Liver (tissue), 2 donors: ENCODE measurements at regions not wholly inside any gene's neighbourhood (a gene's known extent, or its start where the extent isn't known, plus 50 kb on each side); places are given as distances from the start of the nearest gene placed in this dataset.

Experiments used
- TF ChIP-seq, protein P1 (sequence below): IDR thresholded peaks from 2 replicates; pipeline ENCODE4 v1.6.1; 2016; ENCODE audit warnings: antibody characterized with exemption
- TF ChIP-seq, protein P2 (sequence below): fragments of 150-350 bp; IDR thresholded peaks from 2 replicates; pipeline ENCODE4 v1.5.1; 2017; ENCODE audit warnings: improper control_type of control experiment, low read depth, low read length; ENCODE audit not compliant: missing input control
- TF ChIP-seq, protein P3 (sequence below): IDR thresholded peaks from 2 replicates; pipeline ENCODE4 v1.6.1; 2016; ENCODE audit warnings: antibody characterized with exemption, mild to moderate bottlenecking
- donor health status: healthy.

DNA sequence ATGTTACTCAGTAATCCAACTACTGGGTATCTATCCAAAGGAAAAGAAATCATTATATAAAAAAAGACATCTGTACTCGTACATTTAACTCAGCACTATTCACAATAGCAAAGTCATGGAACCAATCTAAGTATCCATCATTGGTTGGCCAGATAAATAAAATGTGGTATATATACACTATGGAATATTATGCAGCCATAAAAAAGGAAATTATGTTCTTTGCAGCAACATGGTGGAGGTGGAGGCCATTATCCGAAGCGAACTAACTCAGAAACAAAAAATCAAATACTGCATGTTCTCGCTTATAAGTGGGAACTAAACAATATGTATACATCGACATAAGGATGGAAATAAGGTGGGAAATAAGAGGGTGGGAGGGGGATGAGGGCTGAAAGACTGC lies 56.2 kb upstream of the ANTXRL start:
- TF ChIP-seq, protein P1, sequence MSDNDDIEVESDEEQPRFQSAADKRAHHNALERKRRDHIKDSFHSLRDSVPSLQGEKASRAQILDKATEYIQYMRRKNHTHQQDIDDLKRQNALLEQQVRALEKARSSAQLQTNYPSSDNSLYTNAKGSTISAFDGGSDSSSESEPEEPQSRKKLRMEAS, result no peak
- TF ChIP-seq, protein P2, sequence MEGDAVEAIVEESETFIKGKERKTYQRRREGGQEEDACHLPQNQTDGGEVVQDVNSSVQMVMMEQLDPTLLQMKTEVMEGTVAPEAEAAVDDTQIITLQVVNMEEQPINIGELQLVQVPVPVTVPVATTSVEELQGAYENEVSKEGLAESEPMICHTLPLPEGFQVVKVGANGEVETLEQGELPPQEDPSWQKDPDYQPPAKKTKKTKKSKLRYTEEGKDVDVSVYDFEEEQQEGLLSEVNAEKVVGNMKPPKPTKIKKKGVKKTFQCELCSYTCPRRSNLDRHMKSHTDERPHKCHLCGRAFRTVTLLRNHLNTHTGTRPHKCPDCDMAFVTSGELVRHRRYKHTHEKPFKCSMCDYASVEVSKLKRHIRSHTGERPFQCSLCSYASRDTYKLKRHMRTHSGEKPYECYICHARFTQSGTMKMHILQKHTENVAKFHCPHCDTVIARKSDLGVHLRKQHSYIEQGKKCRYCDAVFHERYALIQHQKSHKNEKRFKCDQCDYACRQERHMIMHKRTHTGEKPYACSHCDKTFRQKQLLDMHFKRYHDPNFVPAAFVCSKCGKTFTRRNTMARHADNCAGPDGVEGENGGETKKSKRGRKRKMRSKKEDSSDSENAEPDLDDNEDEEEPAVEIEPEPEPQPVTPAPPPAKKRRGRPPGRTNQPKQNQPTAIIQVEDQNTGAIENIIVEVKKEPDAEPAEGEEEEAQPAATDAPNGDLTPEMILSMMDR, result no peak
- TF ChIP-seq, protein P3, sequence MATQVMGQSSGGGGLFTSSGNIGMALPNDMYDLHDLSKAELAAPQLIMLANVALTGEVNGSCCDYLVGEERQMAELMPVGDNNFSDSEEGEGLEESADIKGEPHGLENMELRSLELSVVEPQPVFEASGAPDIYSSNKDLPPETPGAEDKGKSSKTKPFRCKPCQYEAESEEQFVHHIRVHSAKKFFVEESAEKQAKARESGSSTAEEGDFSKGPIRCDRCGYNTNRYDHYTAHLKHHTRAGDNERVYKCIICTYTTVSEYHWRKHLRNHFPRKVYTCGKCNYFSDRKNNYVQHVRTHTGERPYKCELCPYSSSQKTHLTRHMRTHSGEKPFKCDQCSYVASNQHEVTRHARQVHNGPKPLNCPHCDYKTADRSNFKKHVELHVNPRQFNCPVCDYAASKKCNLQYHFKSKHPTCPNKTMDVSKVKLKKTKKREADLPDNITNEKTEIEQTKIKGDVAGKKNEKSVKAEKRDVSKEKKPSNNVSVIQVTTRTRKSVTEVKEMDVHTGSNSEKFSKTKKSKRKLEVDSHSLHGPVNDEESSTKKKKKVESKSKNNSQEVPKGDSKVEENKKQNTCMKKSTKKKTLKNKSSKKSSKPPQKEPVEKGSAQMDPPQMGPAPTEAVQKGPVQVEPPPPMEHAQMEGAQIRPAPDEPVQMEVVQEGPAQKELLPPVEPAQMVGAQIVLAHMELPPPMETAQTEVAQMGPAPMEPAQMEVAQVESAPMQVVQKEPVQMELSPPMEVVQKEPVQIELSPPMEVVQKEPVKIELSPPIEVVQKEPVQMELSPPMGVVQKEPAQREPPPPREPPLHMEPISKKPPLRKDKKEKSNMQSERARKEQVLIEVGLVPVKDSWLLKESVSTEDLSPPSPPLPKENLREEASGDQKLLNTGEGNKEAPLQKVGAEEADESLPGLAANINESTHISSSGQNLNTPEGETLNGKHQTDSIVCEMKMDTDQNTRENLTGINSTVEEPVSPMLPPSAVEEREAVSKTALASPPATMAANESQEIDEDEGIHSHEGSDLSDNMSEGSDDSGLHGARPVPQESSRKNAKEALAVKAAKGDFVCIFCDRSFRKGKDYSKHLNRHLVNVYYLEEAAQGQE, result no peak
